ENCODE measurements at regions not wholly inside any gene's neighbourhood (a gene's known extent, or its start where the extent isn't known, plus 50 kb on each side); places are given as distances from the start of the nearest gene placed in this dataset.
"Not testable (repeated sequence)": the region's sequence is repeated elsewhere in the genome, so short reads cannot be mapped to it uniquely, and the experiment has no call there.

DNA sequence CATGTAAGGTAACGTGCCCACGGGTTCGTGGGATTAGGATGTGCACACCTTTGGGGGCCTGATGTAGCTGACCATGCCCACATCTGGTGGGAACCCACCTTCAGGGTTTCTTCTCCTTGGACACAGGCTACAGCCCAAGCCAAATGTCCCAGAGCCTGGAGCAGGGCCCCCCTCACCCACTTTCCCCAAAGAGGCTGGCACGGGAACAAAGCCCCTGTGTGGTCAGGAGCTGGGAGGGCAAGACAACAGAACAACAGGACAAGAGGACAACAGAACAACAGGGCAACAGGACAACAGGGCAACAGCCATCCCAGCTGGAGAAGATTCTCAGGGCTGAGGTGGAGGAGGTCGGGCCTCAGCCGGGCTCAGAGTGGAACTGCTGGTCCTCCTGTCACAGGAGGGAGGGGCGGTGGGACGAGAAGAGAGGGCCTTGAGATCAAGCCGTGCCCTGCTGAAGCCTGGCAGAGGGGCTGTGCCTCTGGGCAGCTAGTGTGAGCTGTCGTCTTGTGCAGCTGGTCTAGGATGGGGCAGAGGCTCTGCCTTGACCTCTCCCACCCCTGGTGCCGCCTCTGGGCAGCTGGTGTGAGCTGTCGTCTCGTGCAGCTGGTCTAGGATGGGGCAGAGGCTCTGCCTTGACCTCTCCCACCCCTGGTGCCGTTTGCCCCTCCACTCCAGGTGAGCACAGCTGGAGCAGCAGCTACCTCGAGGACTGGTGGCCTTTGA is 323.7 kb downstream of the CACNA1B start:
- TF ChIP-seq, protein P1, sequence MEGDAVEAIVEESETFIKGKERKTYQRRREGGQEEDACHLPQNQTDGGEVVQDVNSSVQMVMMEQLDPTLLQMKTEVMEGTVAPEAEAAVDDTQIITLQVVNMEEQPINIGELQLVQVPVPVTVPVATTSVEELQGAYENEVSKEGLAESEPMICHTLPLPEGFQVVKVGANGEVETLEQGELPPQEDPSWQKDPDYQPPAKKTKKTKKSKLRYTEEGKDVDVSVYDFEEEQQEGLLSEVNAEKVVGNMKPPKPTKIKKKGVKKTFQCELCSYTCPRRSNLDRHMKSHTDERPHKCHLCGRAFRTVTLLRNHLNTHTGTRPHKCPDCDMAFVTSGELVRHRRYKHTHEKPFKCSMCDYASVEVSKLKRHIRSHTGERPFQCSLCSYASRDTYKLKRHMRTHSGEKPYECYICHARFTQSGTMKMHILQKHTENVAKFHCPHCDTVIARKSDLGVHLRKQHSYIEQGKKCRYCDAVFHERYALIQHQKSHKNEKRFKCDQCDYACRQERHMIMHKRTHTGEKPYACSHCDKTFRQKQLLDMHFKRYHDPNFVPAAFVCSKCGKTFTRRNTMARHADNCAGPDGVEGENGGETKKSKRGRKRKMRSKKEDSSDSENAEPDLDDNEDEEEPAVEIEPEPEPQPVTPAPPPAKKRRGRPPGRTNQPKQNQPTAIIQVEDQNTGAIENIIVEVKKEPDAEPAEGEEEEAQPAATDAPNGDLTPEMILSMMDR (IDR thresholded peaks at IDR 0.05): not testable (repeated sequence)
- not testable (repeated sequence) for TF ChIP-seq EZH2phosphoT487 (IDR thresholded peaks at IDR 0.05)
